Right ventricle myocardium inferior (tissue), 1 donor: ENCODE measurements at regions not wholly inside any gene's neighbourhood (a gene's known extent, or its start where the extent isn't known, plus 50 kb on each side); places are given as distances from the start of the nearest gene placed in this dataset.

Experiments
- ATAC-seq: fragments of 200-7000 bp; cut with Tn5 transposase; one replicate; pipeline ENCODE4 v1.9.1; 2020; ENCODE audit warnings: mild to moderate bottlenecking, moderate library complexity
- DNase-seq: peaks from one replicate; pipeline ENCODE4 v3.0.0; 2021; ENCODE audit errors: missing footprints
- intact Hi-C: fragments of 100-400 bp; cut with DNase I; formaldehyde crosslinking; loops from one replicate; pipeline ENCODE4 v1.11.0; 2022
- donor health status: DM: no; HTN: yes; CAD: no; lungs with severe emphysema.

GRCh38 chr2:20521193-20521592, 74.3 kb downstream of the RHOB start:
- intact Hi-C loops: loop anchor here (5.0 kb wide), 1 partner anchor 69 kb away; no protein-coding TSS in a partner anchor
- ATAC-seq (no peak), DNase-seq (no peak)

- no peak for ATAC-seq
- no peak for DNase-seq
- intact Hi-C loops: loop anchor here (5.0 kb wide), 1 partner anchor 69 kb away; no protein-coding TSS in a partner anchor
These were observed 74.9 kb downstream of the RHOB start for GRCh38 chr2:20521682-20522189.

- ATAC-seq: no peak
- DNase-seq: no peak
- intact Hi-C loops: loop anchor here (5.0 kb wide), 1 partner anchor 71 kb away; no protein-coding TSS in a partner anchor
These were observed 76.4 kb downstream of the RHOB start for GRCh38 chr2:20523073-20523798.

GRCh38 chr2:20523799-20524187, 76.9 kb downstream of the RHOB start:
- DNase-seq (no peak), ATAC-seq (no peak)
- intact Hi-C loops: loop anchor here (2.0 to 5.0 kb wide), 2 partner anchors 47 to 71 kb away; no protein-coding TSS in a partner anchor

- ATAC-seq (peak; percentile 65), DNase-seq (peak; percentile 69)
- intact Hi-C loops: loop anchor here (2.0 to 5.0 kb wide), 3 partner anchors 46 to 73 kb away; no protein-coding TSS in a partner anchor
These were observed 77.7 kb downstream of the RHOB start for GRCh38 chr2:20524412-20525040.

GRCh38 chr2:20525041-20526035, 78.5 kb downstream of the RHOB start:
- peak; percentile 55 for DNase-seq
- peak; percentile 35 for ATAC-seq
- intact Hi-C loops: loop anchor here (2.0 to 5.0 kb wide), 2 partner anchors 45 to 72 kb away; no protein-coding TSS in a partner anchor

GRCh38 chr2:20526160-20526559, 79.3 kb downstream of the RHOB start:
- ATAC-seq: no peak
- intact Hi-C loops: loop anchor here (5.0 kb wide), 1 partner anchor 71 kb away; no protein-coding TSS in a partner anchor
- DNase-seq: no peak

- intact Hi-C loops: loop anchor here (5.0 kb wide), 1 partner anchor 71 kb away; no protein-coding TSS in a partner anchor
These were observed 79.8 kb downstream of the RHOB start for GRCh38 chr2:20526708-20527107.

GRCh38 chr2:20528713-20529112, 81.8 kb downstream of the RHOB start:
- intact Hi-C loops: loop anchor here (5.0 kb wide), 1 partner anchor 69 kb away; no protein-coding TSS in a partner anchor
- no peak for DNase-seq
- no peak for ATAC-seq

More at GRCh38 chr2:20526708-20527107, 79.8 kb downstream of the RHOB start:
- DNase-seq (no peak), ATAC-seq (no peak)

- intact Hi-C loops: loop anchor here (5.0 kb wide), 1 partner anchor 102 kb away; no protein-coding TSS in a partner anchor
- ATAC-seq: no peak
- no peak for DNase-seq
These were observed 83.6 kb downstream of the RHOB start for GRCh38 chr2:20530520-20530919.

GRCh38 chr2:20531633-20532262, 84.9 kb downstream of the RHOB start:
- intact Hi-C loops: loop anchor here (5.0 kb wide), 1 partner anchor 101 kb away; no protein-coding TSS in a partner anchor
- ATAC-seq: no peak
- no peak for DNase-seq

GRCh38 chr2:20532634-20533437, 86.0 kb downstream of the RHOB start:
- ATAC-seq (no peak), DNase-seq (no peak)
- intact Hi-C loops: loop anchor here (5.0 kb wide), 1 partner anchor 99 kb away; no protein-coding TSS in a partner anchor

GRCh38 chr2:20533993-20534622, 87.2 kb downstream of the RHOB start:
- intact Hi-C loops: loop anchor here (5.0 kb wide), 1 partner anchor 98 kb away; no protein-coding TSS in a partner anchor
- ATAC-seq (no peak), DNase-seq (no peak)

- DNase-seq (no peak), ATAC-seq (peak; percentile 59)
- intact Hi-C loops: loop anchor here (5.0 kb wide), 1 partner anchor 97 kb away; no protein-coding TSS in a partner anchor
These were observed 88.3 kb downstream of the RHOB start for GRCh38 chr2:20534913-20535801.

GRCh38 chr2:20536619-20537422, 89.9 kb downstream of the RHOB start:
- ATAC-seq: no peak
- DNase-seq: no peak
- intact Hi-C loops: no loop called here
